CD4-positive, alpha-beta T cell treated with Interleukin-17A for 1 hour (primary cell): ENCODE measurements at regions not wholly inside any gene's neighbourhood (a gene's known extent, or its start where the extent isn't known, plus 50 kb on each side); places are given as distances from the start of the nearest gene placed in this dataset.
"Not testable (repeated sequence)": the region's sequence is repeated elsewhere in the genome, so short reads cannot be mapped to it uniquely, and the experiment has no call there.

Experiments used
- DNase-seq: peaks from one replicate; pipeline ENCODE4 v3.0.0-alpha.2; 2020

- DNase-seq, result no peak
Observed at GRCh38 chr1:19591482-19592091, 52.5 kb upstream of the NBL1 start.

- no peak for DNase-seq
Observed at GRCh38 chr1:19585507-19585906, 58.6 kb upstream of the NBL1 start.

- DNase-seq, result peak; percentile 84
Observed at GRCh38 chr1:19582318-19582717, 61.8 kb upstream of the NBL1 start.

- no peak for DNase-seq
Observed at GRCh38 chr1:19581381-19581780, 62.7 kb upstream of the NBL1 start.

GRCh38 chr1:19577561-19577960 is 66.5 kb upstream of the NBL1 start:
- no peak for DNase-seq

- DNase-seq, result no peak
Observed at GRCh38 chr1:19577036-19577435, 67.1 kb upstream of the NBL1 start.

GRCh38 chr1:19569786-19570185 is 74.3 kb upstream of the NBL1 start:
- no peak for DNase-seq

- no peak for DNase-seq
Observed at GRCh38 chr1:19567041-19567440, 77.1 kb upstream of the NBL1 start.

- DNase-seq, result no peak
Observed at GRCh38 chr1:19564366-19564765, 79.0 kb upstream of the CAPZB start.

- no peak for DNase-seq
Observed at GRCh38 chr1:19563324-19564097, 78.2 kb upstream of the CAPZB start.

GRCh38 chr1:19562847-19563246 is 77.5 kb upstream of the CAPZB start:
- DNase-seq, result no peak

GRCh38 chr1:19560480-19560879 is 75.1 kb upstream of the CAPZB start:
- no peak for DNase-seq

GRCh38 chr1:19559641-19560040 is 74.3 kb upstream of the CAPZB start:
- DNase-seq, result no peak

- DNase-seq, result no peak
Observed at GRCh38 chr1:19557609-19558051, 72.3 kb upstream of the CAPZB start.

GRCh38 chr1:19554090-19554489 is 68.8 kb upstream of the CAPZB start:
- DNase-seq, result no peak

GRCh38 chr1:19552291-19553010 is 67.1 kb upstream of the CAPZB start:
- no peak for DNase-seq

- DNase-seq, result not testable (repeated sequence)
Observed at GRCh38 chr1:19551837-19552236, 66.5 kb upstream of the CAPZB start.

- not testable (repeated sequence) for DNase-seq
Observed at GRCh38 chr1:19550437-19550836, 65.1 kb upstream of the CAPZB start.

GRCh38 chr1:19547814-19548213 is 62.5 kb upstream of the CAPZB start:
- no peak for DNase-seq

- DNase-seq, result no peak
Observed at GRCh38 chr1:19536519-19536918, 51.2 kb upstream of the CAPZB start.

- no peak for DNase-seq
Observed at GRCh38 chr1:19535214-19535613, 49.9 kb upstream of the CAPZB start.
